ENCODE measurements at regions not wholly inside any gene's neighbourhood (a gene's known extent, or its start where the extent isn't known, plus 50 kb on each side); places are given as distances from the start of the nearest gene placed in this dataset.

DNA sequence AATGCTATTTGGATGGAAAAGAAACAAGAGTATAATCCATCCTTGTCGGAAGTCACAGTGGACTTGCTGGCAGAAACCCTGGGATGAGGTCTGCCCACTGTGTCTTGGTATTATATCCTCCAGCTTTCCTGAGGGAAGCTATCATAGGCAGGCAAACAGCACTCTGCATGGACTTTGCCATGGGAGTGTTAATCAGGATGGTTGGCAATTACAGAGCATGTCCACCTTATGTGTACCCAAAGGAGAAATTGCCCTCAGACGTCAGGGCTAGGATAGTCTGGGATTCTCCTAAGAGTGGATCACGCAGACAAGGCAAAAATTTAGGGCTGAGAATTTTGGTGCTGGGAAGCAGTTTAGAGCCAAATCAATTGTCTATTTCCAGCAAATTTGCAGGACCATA is 184.9 kb upstream of the ESRRG start:
- TF ChIP-seq, protein P1, sequence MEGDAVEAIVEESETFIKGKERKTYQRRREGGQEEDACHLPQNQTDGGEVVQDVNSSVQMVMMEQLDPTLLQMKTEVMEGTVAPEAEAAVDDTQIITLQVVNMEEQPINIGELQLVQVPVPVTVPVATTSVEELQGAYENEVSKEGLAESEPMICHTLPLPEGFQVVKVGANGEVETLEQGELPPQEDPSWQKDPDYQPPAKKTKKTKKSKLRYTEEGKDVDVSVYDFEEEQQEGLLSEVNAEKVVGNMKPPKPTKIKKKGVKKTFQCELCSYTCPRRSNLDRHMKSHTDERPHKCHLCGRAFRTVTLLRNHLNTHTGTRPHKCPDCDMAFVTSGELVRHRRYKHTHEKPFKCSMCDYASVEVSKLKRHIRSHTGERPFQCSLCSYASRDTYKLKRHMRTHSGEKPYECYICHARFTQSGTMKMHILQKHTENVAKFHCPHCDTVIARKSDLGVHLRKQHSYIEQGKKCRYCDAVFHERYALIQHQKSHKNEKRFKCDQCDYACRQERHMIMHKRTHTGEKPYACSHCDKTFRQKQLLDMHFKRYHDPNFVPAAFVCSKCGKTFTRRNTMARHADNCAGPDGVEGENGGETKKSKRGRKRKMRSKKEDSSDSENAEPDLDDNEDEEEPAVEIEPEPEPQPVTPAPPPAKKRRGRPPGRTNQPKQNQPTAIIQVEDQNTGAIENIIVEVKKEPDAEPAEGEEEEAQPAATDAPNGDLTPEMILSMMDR (IDR thresholded peaks at IDR 0.05) = no peak
- TF ChIP-seq POLR2A (IDR thresholded peaks at IDR 0.05) = no peak

Measured in adrenal gland (tissue), 5 donors.